ENCODE measurements at regions not wholly inside any gene's neighbourhood (a gene's known extent, or its start where the extent isn't known, plus 50 kb on each side); places are given as distances from the start of the nearest gene placed in this dataset.

GRCh38 chr5:89904442-89904841, 505.1 kb downstream of the CETN3 start:
- Histone ChIP-seq H3K4me1 (ENCODE audit: insufficient read depth, low read length, poor library complexity, severe bottlenecking) (no peaks in the 10 kb centered on the region), H3K27ac (ENCODE audit: low read depth, low read length, poor library complexity, severe bottlenecking) (no peak overlapping the region), H3K4me3 (ENCODE audit: low read depth, low read length, poor library complexity, severe bottlenecking) (no peak overlapping the region), H2AFZ (ENCODE audit: low read length) (no peak overlapping the region), H3K36me3 (ENCODE audit: insufficient read depth, low read length) (no peaks in the 10 kb centered on the region), H3K79me2 (ENCODE audit: insufficient read depth, low read depth, low read length) (no peaks in the 10 kb centered on the region), H3K9me2 (ENCODE audit: insufficient read depth, low read length) (no peaks in the 10 kb centered on the region), H3K9me3 (ENCODE audit: low read length) (no peaks in the 10 kb centered on the region), H4K20me1 (ENCODE audit: insufficient read depth, low read length) (no peaks in the 10 kb centered on the region), H3K4me2 (ENCODE audit: low read length) (no peak overlapping the region)
- BruUV-seq (replicated peaks) = no TSS peak
- TF ChIP-seq EZH2phosphoT487 (IDR thresholded peaks at IDR 0.05; ENCODE audit: borderline replicate concordance, low read depth, low read length) = no peak
- no peak for TF ChIP-seq CTCF (conservative IDR thresholded peaks at IDR 0.05; ENCODE audit: low read length)
- no peak for DNase-seq (ENCODE audit: low spot score)
- ChIA-PET POLR2A (interaction anchor here (0.5 kb wide), 1 partner anchor 657 kb away, joined by 4 read pairs; no protein-coding TSS in a partner anchor), CTCF (ENCODE audit: unreplicated experiment) (no interaction called here)
- intact Hi-C loops (cut with micrococcal nuclease; ENCODE audit: unreplicated experiment) = no loop called here

GRCh38 chr5:89901983-89902382, 507.6 kb downstream of the CETN3 start:
- Histone ChIP-seq H3K4me1 (ENCODE audit: insufficient read depth, low read length, poor library complexity, severe bottlenecking) (no peaks in the 10 kb centered on the region), H3K4me3 (ENCODE audit: low read depth, low read length, poor library complexity, severe bottlenecking) (no peak overlapping the region), H3K9me2 (ENCODE audit: insufficient read depth, low read length) (no peaks in the 10 kb centered on the region), H3K36me3 (ENCODE audit: insufficient read depth, low read length) (no peaks in the 10 kb centered on the region), H3K79me2 (ENCODE audit: insufficient read depth, low read depth, low read length) (no peaks in the 10 kb centered on the region), H3K27ac (ENCODE audit: low read depth, low read length, poor library complexity, severe bottlenecking) (no peak overlapping the region), H2AFZ (ENCODE audit: low read length) (no peak overlapping the region), H3K9me3 (ENCODE audit: low read length) (no peaks in the 10 kb centered on the region), H4K20me1 (ENCODE audit: insufficient read depth, low read length) (no peaks in the 10 kb centered on the region), H3K4me2 (ENCODE audit: low read length) (no peak overlapping the region)
- ChIA-PET POLR2A (interaction anchor here (1.0 kb wide), 1 partner anchor 10 kb away, joined by 3 read pairs; no protein-coding TSS in a partner anchor), CTCF (ENCODE audit: unreplicated experiment) (no interaction called here)
- DNase-seq (ENCODE audit: low spot score) = no peak
- intact Hi-C loops (cut with micrococcal nuclease; ENCODE audit: unreplicated experiment) = no loop called here
- BruUV-seq (replicated peaks) = no TSS peak
- TF ChIP-seq EZH2phosphoT487 (IDR thresholded peaks at IDR 0.05; ENCODE audit: borderline replicate concordance, low read depth, low read length) (no peak), CTCF (conservative IDR thresholded peaks at IDR 0.05; ENCODE audit: low read length) (no peak)

GRCh38 chr5:89901346-89901745, 508.2 kb downstream of the CETN3 start:
- CTCF ChIA-PET (ENCODE audit: unreplicated experiment) = no interaction called here
- no peaks in the 10 kb centered on the region for H3K79me2 ChIP-seq (ENCODE audit: insufficient read depth, low read depth, low read length)
- TF ChIP-seq EZH2phosphoT487 (IDR thresholded peaks at IDR 0.05; ENCODE audit: borderline replicate concordance, low read depth, low read length) (no peak), CTCF (conservative IDR thresholded peaks at IDR 0.05; ENCODE audit: low read length) (no peak)

More at GRCh38 chr5:89901346-89901745, 508.2 kb downstream of the CETN3 start:
- BruUV-seq (replicated peaks) = no TSS peak
- Histone ChIP-seq H3K4me2 (ENCODE audit: low read length) (no peak overlapping the region), H3K36me3 (ENCODE audit: insufficient read depth, low read length) (no peaks in the 10 kb centered on the region), H3K9me2 (ENCODE audit: insufficient read depth, low read length) (no peaks in the 10 kb centered on the region), H2AFZ (ENCODE audit: low read length) (no peak overlapping the region), H3K9me3 (ENCODE audit: low read length) (no peaks in the 10 kb centered on the region), H3K4me1 (ENCODE audit: insufficient read depth, low read length, poor library complexity, severe bottlenecking) (no peaks in the 10 kb centered on the region), H3K27ac (ENCODE audit: low read depth, low read length, poor library complexity, severe bottlenecking) (no peak overlapping the region), H3K4me3 (ENCODE audit: low read depth, low read length, poor library complexity, severe bottlenecking) (no peak overlapping the region), H4K20me1 (ENCODE audit: insufficient read depth, low read length) (no peaks in the 10 kb centered on the region)
- POLR2A ChIA-PET = no interaction called here
- no peak for DNase-seq (ENCODE audit: low spot score)
- intact Hi-C loops (cut with micrococcal nuclease; ENCODE audit: unreplicated experiment) = no loop called here

Measured in OCI-LY7 (cell line).